Naive thymus-derived CD4-positive, alpha-beta T cell (primary cell): ENCODE measurements at regions not wholly inside any gene's neighbourhood (a gene's known extent, or its start where the extent isn't known, plus 50 kb on each side); places are given as distances from the start of the nearest gene placed in this dataset.

ENCODE experiments used
- ATAC-seq: fragments of 150-1000 bp; cut with Tn5 transposase; 2 replicates; pipeline ENCODE4 v1.10.0; 2021; ENCODE audit warnings: mild to moderate bottlenecking, moderate library complexity
- CTCF ChIA-PET: fragments of 350-600 bp; sonication (Branson Sonifier 250); formaldehyde crosslinking; loops from one replicate; lab custom pipeline; 2021; ENCODE audit warnings: antibody characterized with exemption; lab: Charles Lee
- POLR2A ChIA-PET: fragments of 350-600 bp; sonication (Branson Sonifier 250); formaldehyde crosslinking; loops from one replicate; lab custom pipeline; 2021; ENCODE audit warnings: antibody characterized with exemption, inconsistent platforms; lab: Charles Lee
- DNase-seq, 9 donors: peaks; one replicate each; pipeline versions ENCODE4 v3.0.0 to v3.0.0-alpha.2; 2020 to 2022; ENCODE audit warnings: mixed read lengths in 1 of 9
- H3K27ac ChIP-seq: one replicate; pipeline ENCODE4 v1.7.0; 2013; ENCODE audit warnings: mild to moderate bottlenecking, low read depth, low read length, moderate library complexity
- H3K27me3 ChIP-seq, 2 donors: one replicate each; pipeline ENCODE4 v1.7.0; 2013; ENCODE audit warnings: low read length in 2 of 2, mild to moderate bottlenecking in 2 of 2, moderate library complexity in 2 of 2; ENCODE audit not compliant: control insufficient read depth in 2 of 2, insufficient read depth in 2 of 2
- H3K36me3 ChIP-seq, 3 experiments: 1 replicate in 2 of 3; 2 replicates in 1 of 3; pipeline ENCODE4 v1.7.0; 2013; ENCODE audit warnings: low read length in 3 of 3, mild to moderate bottlenecking in 3 of 3, moderate library complexity in 1 of 3; ENCODE audit not compliant: insufficient read depth in 3 of 3, control insufficient read depth in 2 of 3
- H3K4me1 ChIP-seq, 2 donors: one replicate each; pipeline ENCODE4 v1.7.0; 2013; ENCODE audit warnings: low read length in 2 of 2, mild to moderate bottlenecking in 2 of 2, moderate library complexity in 1 of 2; ENCODE audit not compliant: control insufficient read depth in 2 of 2, insufficient read depth in 2 of 2
- H3K4me3 ChIP-seq: 2 replicates; pipeline ENCODE4 v1.7.0; 2013; ENCODE audit warnings: mild to moderate bottlenecking, low read length
- H3K9me3 ChIP-seq, 3 experiments: 1 replicate in 2 of 3; 2 replicates in 1 of 3; pipeline ENCODE4 v1.7.0; 2013; ENCODE audit warnings: low read length in 3 of 3; ENCODE audit not compliant: control insufficient read depth in 2 of 3
- H3K27ac Mint-ChIP-seq, 9 donors: one replicate each; pipeline ENCODE4 v1.8.0; 2020 to 2022; ENCODE audit warnings: mixed read lengths in 9 of 9, mild to moderate bottlenecking in 8 of 9, moderate library complexity in 5 of 9, inconsistent platforms in 2 of 9
- H3K27me3 Mint-ChIP-seq, 5 donors: one replicate each; pipeline ENCODE4 v1.8.0; 2021 to 2022; ENCODE audit warnings: mixed read lengths in 5 of 5, mild to moderate bottlenecking in 1 of 5
- H3K36me3 Mint-ChIP-seq, 5 donors: one replicate each; pipeline ENCODE4 v1.8.0; 2020 to 2022; ENCODE audit warnings: mixed read lengths in 5 of 5, mild to moderate bottlenecking in 3 of 5, inconsistent platforms in 1 of 5
- H3K4me1 Mint-ChIP-seq, 7 donors: one replicate each; pipeline ENCODE4 v1.8.0; 2020 to 2022; ENCODE audit warnings: mixed read lengths in 7 of 7, mild to moderate bottlenecking in 3 of 7, inconsistent platforms in 1 of 7
- H3K4me3 Mint-ChIP-seq, 10 donors: one replicate each; pipeline ENCODE4 v1.8.0; 2020 to 2022; ENCODE audit warnings: mild to moderate bottlenecking in 10 of 10, mixed read lengths in 10 of 10, moderate library complexity in 6 of 10, inconsistent platforms in 2 of 10
- H3K9me3 Mint-ChIP-seq, 11 donors: one replicate each; pipeline ENCODE4 v1.8.0; 2020 to 2022; ENCODE audit warnings: mixed read lengths in 11 of 11, mild to moderate bottlenecking in 4 of 11, inconsistent platforms in 1 of 11, moderate library complexity in 1 of 11
- intact Hi-C, 2 donors: fragments of 100-400 bp; cut with micrococcal nuclease; formaldehyde crosslinking; loops; one replicate each; pipeline ENCODE4 v1.15.1; 2023

DNA sequence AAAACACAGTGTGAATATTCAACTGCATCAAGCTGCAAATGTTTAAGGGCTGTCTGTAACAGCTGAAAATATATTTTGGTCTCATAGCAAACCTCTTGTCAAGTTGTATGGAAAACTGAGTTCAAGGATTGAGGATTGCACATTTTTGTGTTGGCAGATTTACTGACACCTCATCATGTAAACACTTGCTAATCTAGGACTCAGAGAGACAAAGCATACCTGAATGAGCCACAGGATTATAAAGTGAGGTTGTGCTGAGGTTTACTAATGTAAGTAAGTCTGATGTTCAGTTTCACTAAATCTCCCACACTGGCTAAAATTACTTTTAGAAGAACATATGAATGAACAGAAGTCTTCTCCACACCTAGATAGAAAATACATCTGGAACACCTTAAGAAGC lies 1993.1 kb upstream of the CELF4 start:
- no peak overlapping the region for H3K27ac ChIP-seq
- peaks cover 0 to 4% (median 1%) of the 10 kb centered on the region in 11 donors for H3K9me3 Mint-ChIP-seq
- no peaks in the 10 kb centered on the region for H3K4me1 Mint-ChIP-seq
- POLR2A ChIA-PET, result no interaction called here
- H3K4me3 Mint-ChIP-seq, result no peak overlapping the region
- CTCF ChIA-PET, result no interaction called here
- no peaks in the 10 kb centered on the region for H3K27me3 Mint-ChIP-seq
- no peak overlapping the region for H3K4me3 ChIP-seq
- H3K4me1 ChIP-seq, result no peaks in the 10 kb centered on the region
- intact Hi-C loops, result no loop called here
- no peak overlapping the region for H3K27ac Mint-ChIP-seq
- no peaks in the 10 kb centered on the region for H3K9me3 ChIP-seq
- ATAC-seq (no peak), DNase-seq (no peak)
- H3K36me3 Mint-ChIP-seq, result no peaks in the 10 kb centered on the region
- no peaks in the 10 kb centered on the region for H3K27me3 ChIP-seq
- H3K36me3 ChIP-seq, result no peaks in the 10 kb centered on the region

GRCh38 chr18:39555496-39555895 lies 1989.9 kb upstream of the CELF4 start:
- Mint-ChIP-seq H3K27me3 (no peaks in the 10 kb centered on the region), H3K4me3 (no peak overlapping the region), H3K4me1 (no peaks in the 10 kb centered on the region), H3K9me3 (peaks cover 0 to 7% (median 2%) of the 10 kb centered on the region in 11 donors), H3K27ac (no peak overlapping the region), H3K36me3 (no peaks in the 10 kb centered on the region)
- ATAC-seq (no peak), DNase-seq (no peak)
- intact Hi-C loops, result no loop called here
- no peaks in the 10 kb centered on the region for H3K27me3 ChIP-seq
- H3K4me1 ChIP-seq, result no peaks in the 10 kb centered on the region
- H3K36me3 ChIP-seq, result no peaks in the 10 kb centered on the region
- CTCF ChIA-PET, result no interaction called here
- no peak overlapping the region for H3K4me3 ChIP-seq
- H3K27ac ChIP-seq, result no peak overlapping the region
- no peaks in the 10 kb centered on the region for H3K9me3 ChIP-seq
- POLR2A ChIA-PET, result no interaction called here

- H3K4me3 Mint-ChIP-seq, result no peak overlapping the region
- DNase-seq (no peak), ATAC-seq (no peak)
- Histone ChIP-seq H3K9me3 (no peaks in the 10 kb centered on the region), H3K4me3 (no peak overlapping the region), H3K4me1 (no peaks in the 10 kb centered on the region), H3K27me3 (no peaks in the 10 kb centered on the region), H3K36me3 (no peaks in the 10 kb centered on the region), H3K27ac (no peak overlapping the region)
- H3K9me3 Mint-ChIP-seq, result peaks cover 0 to 11% (median 4%) of the 10 kb centered on the region in 11 donors
- no peak overlapping the region for H3K27ac Mint-ChIP-seq
- H3K4me1 Mint-ChIP-seq, result no peaks in the 10 kb centered on the region
- H3K27me3 Mint-ChIP-seq, result no peaks in the 10 kb centered on the region
- intact Hi-C loops, result no loop called here
- ChIA-PET CTCF (no interaction called here), POLR2A (no interaction called here)
- H3K36me3 Mint-ChIP-seq, result no peaks in the 10 kb centered on the region
Observed at GRCh38 chr18:39550701-39551100, 1985.1 kb upstream of the CELF4 start.

DNA sequence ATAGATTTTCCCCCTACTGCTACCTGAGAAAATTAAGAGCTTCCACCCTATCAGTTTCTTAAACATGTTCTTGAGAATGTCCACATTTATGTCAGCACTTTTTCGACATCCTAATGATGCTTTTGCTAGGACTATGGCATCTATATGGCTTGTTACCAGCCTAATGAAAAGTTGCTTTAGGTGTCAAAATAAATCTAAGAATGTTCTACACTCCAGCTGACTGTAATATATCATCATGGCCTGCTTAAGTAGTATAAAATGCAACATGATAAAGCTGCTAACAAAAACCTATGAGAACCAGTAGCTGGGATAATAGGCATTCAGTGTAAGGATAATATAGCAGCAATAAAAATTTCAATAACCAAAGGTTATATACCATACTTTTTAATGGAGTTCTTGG lies 1983.5 kb upstream of the CELF4 start:
- Histone ChIP-seq H3K27me3 (no peaks in the 10 kb centered on the region), H3K36me3 (no peaks in the 10 kb centered on the region), H3K4me1 (no peaks in the 10 kb centered on the region), H3K27ac (no peak overlapping the region), H3K9me3 (no peaks in the 10 kb centered on the region), H3K4me3 (no peak overlapping the region)
- CTCF ChIA-PET, result no interaction called here
- Mint-ChIP-seq H3K27ac (no peak overlapping the region), H3K36me3 (no peaks in the 10 kb centered on the region), H3K4me3 (no peak overlapping the region), H3K4me1 (no peaks in the 10 kb centered on the region), H3K9me3 (peaks cover 0 to 12% (median 4%) of the 10 kb centered on the region in 11 donors), H3K27me3 (no peaks in the 10 kb centered on the region)
- POLR2A ChIA-PET, result no interaction called here
- intact Hi-C loops, result no loop called here
- no peak for ATAC-seq
- DNase-seq, result no peak

DNA sequence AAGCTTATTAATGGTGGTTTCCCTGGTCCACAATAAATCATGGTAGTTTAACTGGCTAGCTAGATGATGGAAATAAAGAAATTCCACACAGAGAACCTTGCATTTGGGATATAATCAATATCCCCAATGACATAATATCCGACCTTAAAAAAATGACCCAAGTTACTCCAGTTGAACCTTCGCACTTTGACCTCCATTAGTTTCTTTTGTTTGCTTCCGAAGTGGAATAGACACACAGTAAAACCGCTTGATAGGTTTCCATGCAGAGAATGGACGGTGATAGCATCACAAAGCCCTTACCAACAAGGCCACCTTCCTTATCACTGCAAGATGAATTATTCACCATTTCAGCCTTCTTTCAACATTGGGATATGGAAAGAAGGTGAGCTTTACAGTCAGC lies 1966.1 kb upstream of the CELF4 start:
- Mint-ChIP-seq H3K36me3 (peaks cover 0 to 3% (median 0%) of the 10 kb centered on the region in 5 donors), H3K9me3 (peaks cover 0 to 6% (median 0%) of the 10 kb centered on the region in 11 donors), H3K27me3 (no peaks in the 10 kb centered on the region), H3K4me3 (no peak overlapping the region), H3K27ac (no peak overlapping the region), H3K4me1 (no peaks in the 10 kb centered on the region)
- H3K36me3 ChIP-seq, result no peaks in the 10 kb centered on the region
- ChIA-PET CTCF (no interaction called here), POLR2A (no interaction called here)
- H3K9me3 ChIP-seq, result no peaks in the 10 kb centered on the region
- H3K27ac ChIP-seq, result no peak overlapping the region
- no peak for ATAC-seq
- intact Hi-C loops, result no loop called here
- no peak overlapping the region for H3K4me3 ChIP-seq
- H3K27me3 ChIP-seq, result no peaks in the 10 kb centered on the region
- H3K4me1 ChIP-seq, result no peaks in the 10 kb centered on the region
- DNase-seq, result no peak

DNA sequence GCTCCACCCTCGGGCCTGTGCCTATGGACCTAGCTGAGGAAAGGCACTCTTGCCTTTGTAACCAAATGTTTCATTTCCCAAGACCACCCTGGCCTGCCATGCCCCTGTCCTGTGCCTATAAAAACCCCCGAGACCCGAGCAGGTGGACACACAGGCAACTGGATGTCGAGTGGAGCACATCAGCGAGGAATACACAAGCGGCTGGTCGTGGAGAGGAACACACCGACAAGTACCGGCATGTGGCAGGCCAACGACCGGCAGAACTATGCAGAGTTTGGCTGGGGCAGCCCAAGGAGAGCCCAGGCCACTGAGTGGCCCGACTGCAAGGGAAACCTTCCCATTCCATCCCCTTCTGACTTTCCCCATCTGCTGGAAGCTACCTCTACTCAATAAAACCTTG lies 1963.8 kb upstream of the CELF4 start:
- H3K4me3 ChIP-seq, result no peak overlapping the region
- H3K36me3 ChIP-seq, result no peaks in the 10 kb centered on the region
- ATAC-seq, result no peak
- no peak overlapping the region for H3K27ac Mint-ChIP-seq
- H3K36me3 Mint-ChIP-seq, result peaks cover 0 to 3% (median 0%) of the 10 kb centered on the region in 5 donors
- no peaks in the 10 kb centered on the region for H3K4me1 Mint-ChIP-seq
- CTCF ChIA-PET, result no interaction called here
- POLR2A ChIA-PET, result no interaction called here
- H3K9me3 ChIP-seq, result no peaks in the 10 kb centered on the region
- no peak overlapping the region for H3K4me3 Mint-ChIP-seq
- intact Hi-C loops, result no loop called here
- no peaks in the 10 kb centered on the region for H3K27me3 ChIP-seq
- H3K9me3 Mint-ChIP-seq, result peaks cover 0 to 6% (median 0%) of the 10 kb centered on the region in 11 donors
- no peaks in the 10 kb centered on the region for H3K4me1 ChIP-seq
- DNase-seq, result no peak
- H3K27me3 Mint-ChIP-seq, result no peaks in the 10 kb centered on the region
- no peak overlapping the region for H3K27ac ChIP-seq

- no peak overlapping the region for H3K27ac ChIP-seq
- H3K4me1 ChIP-seq, result no peaks in the 10 kb centered on the region
- H3K4me3 ChIP-seq, result no peak overlapping the region
- H3K4me1 Mint-ChIP-seq, result no peaks in the 10 kb centered on the region
- POLR2A ChIA-PET, result no interaction called here
- H3K9me3 Mint-ChIP-seq, result peaks cover 0 to 6% (median 0%) of the 10 kb centered on the region in 11 donors
- intact Hi-C loops, result no loop called here
- H3K36me3 ChIP-seq, result no peaks in the 10 kb centered on the region
- DNase-seq (no peak), ATAC-seq (no peak)
- no peak overlapping the region for H3K4me3 Mint-ChIP-seq
- H3K36me3 Mint-ChIP-seq, result peaks cover 0 to 3% (median 0%) of the 10 kb centered on the region in 5 donors
- no peaks in the 10 kb centered on the region for H3K27me3 ChIP-seq
- CTCF ChIA-PET, result no interaction called here
- H3K27me3 Mint-ChIP-seq, result no peaks in the 10 kb centered on the region
- H3K27ac Mint-ChIP-seq, result no peak overlapping the region
- no peaks in the 10 kb centered on the region for H3K9me3 ChIP-seq
Observed at GRCh38 chr18:39527465-39527864, 1961.9 kb upstream of the CELF4 start.
